NCI-H82 (cell line): ENCODE measurements at regions not wholly inside any gene's neighbourhood (a gene's known extent, or its start where the extent isn't known, plus 50 kb on each side); places are given as distances from the start of the nearest gene placed in this dataset.
"Not testable (repeated sequence)": the region's sequence is repeated elsewhere in the genome, so short reads cannot be mapped to it uniquely, and the experiment has no call there.

Experiments used
- DNase-seq: peaks from one replicate; lab custom pipeline; 2025; lab: John Stamatoyannopoulos, UW

DNA sequence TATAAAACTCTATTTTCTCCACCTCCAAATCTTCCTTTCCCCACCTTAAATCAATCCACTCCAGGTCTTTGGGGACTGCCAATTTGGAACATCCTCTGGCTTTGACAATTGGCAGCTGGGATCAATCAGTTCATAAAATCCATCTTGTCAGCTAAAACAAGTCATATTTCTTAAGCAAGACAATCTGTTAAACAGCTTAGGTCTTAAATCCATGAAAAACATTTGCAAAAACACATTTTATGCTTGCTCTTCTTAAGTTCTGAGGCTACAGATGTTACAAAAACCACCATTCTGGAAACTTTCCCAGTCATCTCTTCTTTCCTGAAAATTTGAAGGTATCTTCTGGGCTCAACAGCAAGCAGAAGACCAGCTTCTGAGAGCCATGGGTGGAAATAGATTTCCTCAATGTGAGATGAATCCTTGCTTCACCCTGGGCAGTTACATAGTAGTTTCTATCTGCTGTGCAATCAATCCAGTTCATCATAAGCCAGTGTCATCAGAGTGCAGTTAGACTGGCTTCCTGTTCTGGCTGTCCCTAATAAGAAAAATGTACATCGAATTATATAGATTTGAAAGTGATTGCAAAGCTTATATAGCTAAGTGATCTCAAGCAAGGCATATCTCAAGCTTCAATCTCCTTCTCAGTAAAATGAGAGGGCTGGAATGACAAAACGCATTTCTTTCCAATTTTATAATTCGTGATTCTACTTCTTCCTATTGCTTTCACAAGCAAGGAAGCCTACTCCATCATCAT lies 402.7 kb upstream of the INTU start:
- no peak for DNase-seq

DNA sequence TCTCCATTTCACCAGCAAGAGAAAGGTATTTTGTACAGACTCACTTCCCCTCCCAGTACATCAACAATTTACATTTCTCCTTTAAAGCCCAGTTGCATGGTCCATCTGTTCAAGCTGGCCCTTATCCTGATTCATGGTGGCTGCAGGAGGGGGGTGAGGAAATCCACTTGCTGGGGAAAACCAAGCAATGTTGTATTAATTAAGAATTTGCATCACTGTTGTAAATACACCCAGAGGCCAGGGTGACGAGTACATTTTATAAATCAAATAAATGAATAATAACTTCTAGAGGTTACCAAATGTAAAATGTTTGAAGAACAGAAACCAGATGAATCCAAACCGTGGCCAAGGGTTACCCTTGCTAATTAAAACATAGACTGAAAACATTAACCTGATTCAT lies 395.9 kb upstream of the INTU start:
- no peak for DNase-seq

DNA sequence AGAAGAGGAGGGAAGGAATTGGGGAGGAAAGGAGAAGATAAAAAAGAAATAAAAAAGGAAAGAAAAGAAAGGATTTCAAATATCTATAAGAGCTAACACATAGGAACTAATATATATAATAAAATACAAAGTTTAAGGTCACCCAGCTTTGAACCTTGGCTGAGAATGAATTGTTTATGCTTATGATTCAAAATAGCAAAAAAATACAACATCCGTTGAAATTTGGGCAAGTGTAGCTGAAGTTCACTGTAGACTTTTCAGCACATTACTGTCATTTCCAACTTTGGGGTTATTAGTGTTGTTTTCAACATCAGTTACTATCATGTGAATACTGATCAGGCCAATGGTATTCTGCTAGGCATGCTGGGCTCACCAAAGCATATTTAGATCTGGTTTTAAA lies 395.2 kb upstream of the INTU start:
- DNase-seq: no peak

DNA sequence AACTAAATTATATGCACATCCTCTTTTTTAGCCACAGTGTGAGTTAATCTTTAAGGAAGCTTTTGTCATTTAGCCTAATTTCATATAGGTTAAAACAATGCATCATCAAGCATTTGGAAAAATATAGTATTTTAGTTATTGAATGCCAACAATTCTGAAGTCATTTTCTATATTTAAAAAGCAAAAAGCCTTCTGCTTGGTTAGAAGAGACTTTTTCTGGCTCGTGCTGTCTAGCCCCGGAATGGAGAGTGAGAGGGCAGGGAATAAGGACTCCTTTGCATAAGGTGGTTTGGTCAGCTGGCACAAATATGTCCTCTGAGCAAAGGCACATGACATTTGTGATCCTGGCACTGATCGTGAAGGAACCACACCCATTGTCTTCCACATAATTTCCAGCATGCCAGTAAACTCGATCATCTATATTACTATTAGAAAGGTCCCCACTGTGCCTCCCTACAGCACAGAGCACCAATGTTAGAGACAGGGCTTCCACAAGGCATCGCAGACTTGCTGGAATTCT lies 393.7 kb upstream of the INTU start:
- no peak for DNase-seq

DNA sequence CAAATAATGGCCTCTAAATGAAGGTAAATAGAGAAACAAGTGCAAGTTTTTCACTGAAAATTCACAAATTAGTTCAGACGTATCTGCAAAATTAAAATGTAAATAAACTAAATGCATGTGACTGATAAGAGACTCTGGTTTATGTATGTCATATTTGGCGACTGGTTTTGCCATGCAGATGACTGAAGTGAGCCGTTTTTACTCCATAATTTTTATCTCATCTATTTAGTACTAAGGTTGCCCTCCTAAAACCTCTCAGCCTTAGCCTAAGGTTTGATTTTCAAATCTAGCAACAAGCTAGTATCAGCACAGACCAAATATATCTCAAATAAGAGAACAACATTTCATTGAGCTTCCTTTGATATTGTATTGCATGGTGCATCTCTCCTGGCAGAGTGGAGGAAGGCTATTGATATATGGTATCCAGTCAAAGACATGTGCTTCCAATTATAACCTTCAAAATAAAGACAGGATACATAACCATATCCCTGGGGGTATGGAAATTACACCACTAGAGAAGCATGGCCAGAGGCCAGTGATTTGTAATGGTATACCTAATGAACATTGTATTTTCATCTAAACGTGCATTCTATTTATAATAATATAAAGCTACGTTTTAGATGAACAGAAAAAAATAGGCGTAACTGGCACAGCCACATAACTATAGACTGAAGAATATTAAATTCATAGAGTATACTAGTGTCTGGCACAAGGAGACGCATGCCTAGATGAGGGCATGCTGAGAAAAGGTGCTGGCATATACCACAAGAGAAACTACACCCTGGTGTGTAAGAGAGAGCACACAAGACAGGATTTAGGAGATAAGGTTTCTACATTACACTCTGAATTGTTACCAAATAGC lies 392.6 kb upstream of the INTU start:
- no peak for DNase-seq

DNA sequence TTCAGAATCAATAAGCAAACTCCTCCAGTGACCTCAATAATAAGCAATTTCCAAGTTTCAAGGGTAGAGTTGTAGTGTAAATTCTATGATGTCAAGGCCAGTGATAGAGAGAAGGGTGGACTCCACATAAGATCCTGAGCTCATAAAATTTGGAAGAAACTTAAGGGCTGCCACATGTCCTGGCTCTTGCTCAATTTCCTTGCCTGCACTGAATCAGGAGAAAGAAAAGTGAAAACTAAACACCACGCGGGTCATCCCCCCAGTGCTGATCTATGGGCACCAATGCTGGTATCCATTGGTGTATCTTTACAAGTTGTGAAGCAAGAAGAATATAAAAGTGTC lies 392.0 kb upstream of the INTU start:
- DNase-seq: no peak

DNA sequence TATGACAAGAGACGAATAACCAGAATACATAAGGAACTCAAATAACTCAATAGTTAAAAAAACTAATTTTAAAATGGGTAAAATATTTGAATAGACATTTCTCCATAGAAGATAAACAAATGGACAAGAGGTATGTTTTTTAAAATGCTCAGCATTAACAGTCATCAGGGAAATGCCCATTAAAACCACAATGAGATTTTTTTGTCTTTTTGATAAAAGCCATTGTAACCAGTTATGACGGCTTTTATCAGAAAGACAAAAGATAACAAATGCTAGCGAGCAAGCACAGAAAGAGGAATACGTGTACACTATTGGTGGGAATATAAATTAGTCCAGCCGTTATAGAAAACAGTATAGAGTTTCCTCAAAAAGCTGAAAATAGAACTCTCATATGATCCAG lies 388.2 kb upstream of the INTU start:
- no peak for DNase-seq

DNA sequence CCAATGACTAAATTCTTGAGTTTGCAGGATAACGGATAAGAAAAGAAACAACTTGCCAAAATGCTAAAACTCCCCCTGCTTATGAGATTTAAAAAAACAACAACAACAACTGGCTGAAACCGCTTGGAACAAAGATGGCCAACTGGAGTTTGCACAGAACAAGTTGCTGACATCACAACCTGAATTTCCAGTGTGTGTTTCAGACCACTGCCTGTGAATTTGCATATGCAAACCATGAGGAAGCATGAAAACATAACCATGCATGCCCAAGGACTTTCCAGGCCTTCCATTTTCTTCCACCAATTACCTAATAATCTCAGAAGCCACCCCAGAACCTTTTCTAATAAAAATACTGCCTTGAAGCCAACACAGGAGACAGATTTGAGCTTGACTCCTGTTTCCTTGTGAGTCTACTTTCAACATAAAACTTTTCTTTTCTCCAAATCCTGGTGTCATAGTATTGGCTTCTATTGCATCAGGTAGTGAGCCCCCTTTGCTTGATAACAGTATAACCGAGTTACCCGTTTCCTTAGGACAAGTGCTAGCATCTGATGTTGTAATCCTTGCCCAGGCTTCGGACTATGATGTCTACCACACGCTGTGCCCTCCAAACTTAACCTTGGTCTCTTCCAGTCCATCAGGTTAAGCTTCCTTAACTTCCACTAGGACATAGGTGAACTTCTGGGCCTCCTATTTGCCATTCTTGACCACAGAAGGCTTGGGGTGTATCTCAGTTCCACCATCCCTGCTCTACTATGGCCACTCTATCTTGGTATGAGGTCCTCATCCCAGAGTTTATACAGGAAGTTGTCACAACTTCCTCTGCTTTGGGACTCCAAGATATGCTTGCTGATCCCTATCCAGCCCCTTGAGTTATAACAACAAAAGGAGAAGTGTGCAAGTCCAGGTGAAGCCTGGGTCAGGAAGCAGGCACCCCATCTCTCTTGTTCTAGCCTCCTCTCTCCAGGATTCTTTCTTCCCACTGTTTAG lies 385.5 kb upstream of the INTU start:
- no peak for DNase-seq

DNA sequence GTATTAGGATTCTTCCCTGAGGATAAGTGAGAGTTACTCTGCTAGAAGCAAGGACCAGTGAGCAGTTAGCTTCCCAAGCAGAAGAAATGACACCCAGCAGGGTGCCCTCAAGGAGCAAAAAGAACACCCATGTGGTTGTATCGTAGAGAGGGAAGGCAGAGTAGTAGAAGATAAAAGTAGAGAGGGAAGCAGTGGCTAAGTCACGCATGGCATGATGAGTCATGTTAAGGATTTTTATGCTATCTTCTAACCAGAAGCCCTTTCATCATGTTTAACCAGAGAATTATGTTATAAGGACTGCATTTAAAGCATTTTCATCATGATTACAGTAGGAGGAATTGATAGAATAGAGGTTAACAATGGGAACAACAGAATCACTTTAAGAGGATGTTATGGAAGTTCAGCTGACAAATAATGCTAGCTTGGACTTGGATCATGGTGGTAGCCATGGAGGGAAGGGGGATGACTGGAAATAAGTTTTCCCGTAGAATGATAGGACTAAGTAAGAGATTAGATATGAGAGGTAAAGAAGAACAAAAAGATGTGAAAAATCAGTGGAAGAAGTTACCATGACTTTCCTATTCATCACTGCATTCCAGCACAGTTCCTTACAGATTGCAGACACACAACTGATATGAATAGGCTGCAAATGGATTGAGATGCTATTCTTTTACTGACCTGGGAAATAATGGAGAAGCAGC lies 383.5 kb upstream of the INTU start:
- DNase-seq: no peak

DNA sequence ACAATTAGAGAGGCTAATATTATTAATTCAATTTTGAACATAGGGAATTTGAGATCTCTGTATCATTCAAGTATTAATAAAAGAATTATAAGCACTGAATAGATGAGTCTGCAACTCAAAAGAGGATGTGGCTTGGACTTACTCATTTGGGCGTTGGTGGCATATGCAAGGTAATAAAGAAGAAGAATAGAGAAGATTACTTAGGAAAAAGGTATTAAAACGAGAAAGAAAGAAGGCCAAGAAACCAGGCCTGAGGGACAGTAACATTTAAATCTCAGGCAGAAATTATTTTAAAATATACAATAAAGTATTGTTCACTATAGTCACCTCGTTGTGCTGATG lies 383.0 kb upstream of the INTU start:
- no peak for DNase-seq

DNA sequence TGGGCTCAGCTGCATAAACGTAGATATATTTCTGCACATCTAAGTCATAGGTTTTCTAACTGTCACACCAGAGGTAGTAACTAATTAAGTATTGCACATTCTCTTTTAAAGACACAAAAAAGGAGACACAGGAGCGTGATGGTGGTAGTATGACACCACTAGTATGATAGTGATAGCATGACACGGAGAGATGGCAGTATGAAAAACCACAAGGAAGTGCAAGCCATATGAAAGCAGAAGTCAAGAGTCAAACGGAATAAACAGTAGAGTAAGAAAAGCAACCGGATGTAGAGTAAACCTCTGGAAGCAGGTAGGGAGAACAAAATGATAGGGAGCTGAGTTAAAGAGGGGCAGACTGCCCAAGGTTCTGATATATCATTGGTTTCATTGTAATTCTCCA lies 382.2 kb upstream of the INTU start:
- DNase-seq: no peak

DNA sequence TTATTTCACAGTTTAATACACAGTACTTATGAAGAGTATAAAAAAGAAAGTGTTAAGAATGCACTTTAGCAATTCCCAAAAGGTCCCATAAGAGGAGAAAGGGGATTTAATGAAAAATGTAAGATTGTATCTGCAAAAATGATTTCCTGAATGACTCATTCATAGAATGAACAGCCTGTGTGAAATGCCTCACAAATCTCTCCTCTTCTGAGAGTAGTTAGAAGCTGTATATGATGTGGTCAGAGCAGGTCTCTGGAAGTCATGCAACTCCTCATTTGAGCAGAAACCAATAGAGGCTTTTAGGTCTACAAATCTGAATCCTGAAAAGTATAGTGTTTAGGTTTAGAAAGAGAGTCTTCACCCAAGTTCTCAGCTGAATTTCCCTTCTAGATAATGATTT lies 381.3 kb upstream of the INTU start:
- DNase-seq: no peak

DNA sequence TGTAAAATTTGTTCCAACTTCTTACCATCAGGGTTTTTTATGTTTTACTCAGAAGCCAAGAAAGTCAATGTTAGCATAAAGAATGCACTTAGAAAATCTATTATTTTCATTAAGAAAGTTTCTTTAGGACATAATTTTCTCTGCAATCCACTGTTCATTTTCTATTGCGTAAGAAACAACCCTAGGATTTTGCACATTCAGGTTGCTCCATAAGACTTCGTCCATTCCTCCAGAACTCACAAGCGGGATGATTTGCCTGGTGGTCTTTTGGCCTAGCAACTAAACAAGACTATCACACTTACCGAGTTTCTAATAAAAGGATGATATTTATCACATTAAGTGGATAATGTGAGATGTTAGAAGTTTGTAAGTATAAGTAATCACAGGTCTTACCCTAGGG lies 376.3 kb upstream of the INTU start:
- DNase-seq: no peak

DNA sequence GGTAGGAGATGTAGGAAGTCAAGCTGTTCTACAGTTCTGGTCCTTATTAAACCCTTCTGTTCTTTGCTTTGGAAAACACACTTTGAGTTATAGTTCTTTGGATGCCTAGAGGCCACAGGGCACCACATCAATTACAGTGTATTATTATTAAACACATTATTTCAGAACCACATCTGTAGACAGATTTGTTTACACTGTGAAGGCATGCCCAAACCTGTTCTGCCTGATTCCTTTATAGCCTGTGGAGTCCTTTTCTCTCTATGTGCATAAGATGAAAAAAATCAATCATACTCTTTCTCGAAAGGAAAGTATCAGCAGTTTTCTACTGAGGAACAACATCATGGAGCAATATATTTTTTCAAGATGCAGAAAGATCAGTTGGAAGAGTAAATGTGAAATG lies 371.3 kb upstream of the INTU start:
- DNase-seq: no peak

DNA sequence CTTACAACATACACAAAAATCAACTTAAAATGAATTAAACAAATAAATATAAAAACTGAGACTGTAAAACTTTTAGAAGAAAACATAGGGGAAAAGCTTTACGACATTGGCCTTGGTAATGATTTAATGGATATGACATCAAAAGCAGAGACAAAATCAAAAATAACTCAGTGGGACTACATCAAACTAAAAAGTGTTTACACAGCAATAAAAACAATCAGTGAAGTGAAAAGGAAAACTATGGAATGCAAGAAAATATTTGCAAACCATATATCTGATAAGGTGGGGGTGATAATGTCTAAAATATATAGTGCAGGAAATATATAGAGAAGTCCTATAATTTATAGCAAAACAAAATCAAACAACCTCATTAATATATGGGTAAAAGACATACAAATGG lies 364.4 kb upstream of the INTU start:
- no peak for DNase-seq

DNA sequence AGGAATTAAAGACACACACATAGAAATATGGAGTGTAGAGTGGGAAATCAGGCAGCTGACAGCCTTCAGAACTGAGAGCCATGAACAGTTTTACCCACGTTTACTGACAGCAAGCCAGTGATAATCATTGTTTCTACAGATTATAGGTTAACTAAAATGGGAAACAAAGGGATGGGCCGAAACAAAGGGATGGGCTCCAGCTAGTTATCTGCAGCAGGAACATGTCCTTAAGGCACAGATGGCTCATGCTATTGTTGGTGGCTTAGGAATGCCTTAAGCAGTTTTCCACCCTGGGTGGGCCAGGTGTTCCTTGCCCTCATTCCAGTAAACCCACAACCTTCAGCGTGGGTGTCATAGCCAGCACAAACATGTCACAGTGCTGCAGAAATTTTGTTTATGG lies 355.7 kb upstream of the INTU start:
- not testable (repeated sequence) for DNase-seq

DNA sequence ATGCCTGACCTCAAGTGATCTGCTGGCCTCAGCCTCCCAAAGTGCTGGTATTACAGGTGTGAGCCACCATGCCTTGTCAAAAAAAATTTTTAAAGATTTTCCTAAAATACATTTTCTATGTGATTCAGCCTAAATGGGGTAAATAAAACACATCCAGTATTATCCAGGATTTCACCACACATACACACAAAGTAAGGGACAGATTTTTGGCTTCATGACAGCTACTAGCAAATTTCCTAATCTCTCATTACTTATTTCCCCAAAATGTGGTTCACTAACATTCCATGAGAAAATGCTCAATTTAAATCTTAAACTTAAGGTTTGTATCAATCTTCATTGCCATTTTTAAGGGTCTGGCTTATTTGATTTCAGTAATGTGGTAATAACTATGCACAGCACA lies 348.5 kb upstream of the INTU start:
- no peak for DNase-seq

DNA sequence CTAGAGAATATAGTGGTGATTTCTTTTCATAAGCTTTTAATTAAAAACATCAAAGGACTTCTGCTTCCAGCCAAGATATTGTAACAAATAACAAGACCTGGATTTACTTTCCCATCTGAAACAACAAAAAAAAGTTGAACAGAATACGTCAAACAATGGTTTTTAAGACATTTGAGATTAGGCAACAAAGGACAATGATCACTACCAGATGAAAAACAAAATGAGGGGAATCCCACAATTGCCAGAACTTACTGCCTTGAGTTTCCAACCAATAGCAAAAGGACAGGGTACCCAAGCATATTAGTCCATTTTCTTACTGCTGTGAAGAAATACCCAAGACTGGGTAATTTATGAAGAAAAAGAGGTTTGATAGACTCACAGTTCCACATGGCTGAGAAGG lies 341.4 kb upstream of the INTU start:
- DNase-seq: no peak

DNA sequence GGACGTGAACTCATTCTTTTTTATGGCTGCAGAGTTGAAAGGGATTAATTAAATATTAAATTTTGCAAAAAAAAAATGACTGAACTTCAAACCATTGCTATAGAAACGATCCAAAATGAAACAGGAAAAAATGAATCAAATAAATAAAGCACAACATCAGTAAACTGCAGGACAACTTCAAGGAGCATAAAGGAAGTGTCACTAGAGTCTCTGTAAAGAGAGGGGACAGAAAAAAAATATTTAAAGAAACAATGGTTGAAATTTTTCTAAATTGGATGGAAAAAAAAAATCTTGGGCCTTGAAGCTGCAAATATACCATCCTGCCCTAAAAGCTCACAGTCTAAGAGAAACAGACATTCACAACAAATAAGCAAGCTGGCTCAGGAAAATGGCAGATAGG lies 339.3 kb upstream of the INTU start:
- DNase-seq: no peak

DNA sequence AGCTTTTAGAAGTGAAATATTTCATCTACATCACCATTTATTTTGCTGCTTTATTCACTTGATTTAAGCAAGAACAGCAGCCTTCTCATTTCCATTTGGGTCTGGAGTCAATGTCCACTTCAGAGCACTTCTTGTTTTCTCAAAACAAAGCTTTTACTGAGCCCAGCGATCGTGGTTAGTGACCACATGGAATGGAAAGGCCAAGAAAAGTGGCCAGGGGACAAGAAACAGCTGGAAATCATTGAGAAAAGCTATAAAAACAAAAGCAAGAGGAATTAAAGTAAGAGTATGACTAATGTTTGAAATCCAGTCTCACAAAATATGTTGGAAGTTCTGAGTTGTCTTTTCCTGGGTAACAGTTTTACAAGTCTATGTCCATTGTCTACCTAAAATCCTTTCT lies 328.4 kb upstream of the INTU start:
- no peak for DNase-seq

DNA sequence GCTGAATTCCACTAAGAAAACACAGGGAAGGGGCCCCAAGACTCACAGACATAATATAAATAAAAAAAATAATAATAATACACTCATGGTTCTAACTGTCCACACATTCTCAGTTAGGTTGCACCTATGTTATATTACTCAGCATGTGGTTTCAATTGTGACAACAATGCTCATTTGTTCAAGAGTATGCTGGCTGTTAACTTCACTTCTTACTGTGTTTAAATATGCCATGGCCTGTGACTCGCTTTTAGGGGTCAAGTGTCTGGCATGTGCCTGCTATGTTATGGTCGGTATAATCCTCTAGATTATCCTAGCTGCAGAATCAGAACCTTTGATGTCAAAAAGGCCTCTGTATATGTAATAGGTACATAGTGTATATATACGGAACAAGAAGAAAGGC lies 324.8 kb upstream of the INTU start:
- no peak for DNase-seq
